ENCODE measurements at regions not wholly inside any gene's neighbourhood (a gene's known extent, or its start where the extent isn't known, plus 50 kb on each side); places are given as distances from the start of the nearest gene placed in this dataset.

DNA sequence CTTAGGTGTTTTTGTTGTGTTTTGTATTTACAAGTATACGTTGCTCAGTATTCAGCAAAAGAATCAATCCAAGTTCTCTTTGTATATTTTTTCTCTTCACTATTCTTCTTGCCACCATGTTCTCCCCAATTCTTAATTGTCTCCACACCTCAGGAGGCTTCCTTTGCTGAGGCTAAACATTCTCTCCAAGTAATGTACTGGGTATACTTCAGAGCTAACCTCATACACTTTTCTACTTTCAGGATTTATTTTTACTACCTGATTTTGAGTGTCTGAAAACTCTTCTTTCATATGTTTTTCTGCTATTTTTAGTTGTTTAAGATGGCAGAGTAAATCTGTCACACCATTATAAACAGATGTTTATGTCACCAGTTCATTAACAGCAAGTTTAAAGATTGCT, 354.8 kb upstream of the KCND2 start:
- H3K9ac ChIP-seq (ENCODE audit: low read depth, low read length) = no peak overlapping the region
- no peaks in the 10 kb centered on the region for H3K79me1 ChIP-seq (ENCODE audit: low read depth in 1 of 2, low read length in 2 of 2)
- TF ChIP-seq CHD1 (IDR thresholded peaks at IDR 0.05; ENCODE audit: low read depth, low read length) = no peak
- no peak for TF ChIP-seq MXI1 (IDR thresholded peaks at IDR 0.05; ENCODE audit: borderline replicate concordance, low read depth, low read length)
- no peak for TF ChIP-seq CEBPB (IDR thresholded peaks at IDR 0.05; ENCODE audit: low read depth, low read length)
- TF ChIP-seq SMC3 (IDR thresholded peaks at IDR 0.05; ENCODE audit: low read depth, low read length) = no peak
- no peak for TF ChIP-seq POLR2A (IDR thresholded peaks at IDR 0.05; ENCODE audit: low read depth, low read length)
- no peak overlapping the region for H2AFZ ChIP-seq (replicated peaks; ENCODE audit: low read length, poor library complexity)
- no TSS peak for BruUV-seq (replicated peaks)
- dilution Hi-C loops (cut with HindIII; ENCODE audit: low sequenced_read_pairs, unreplicated experiment) = no loop called here
- no peak for DNase-seq
- H3K14ac ChIP-seq (replicated peaks; ENCODE audit: low read depth, low read length) = no peak overlapping the region
- H3K9me3 ChIP-seq (ENCODE audit: control insufficient read depth, insufficient read depth, low read length) = no peaks in the 10 kb centered on the region
- H3K27ac ChIP-seq (ENCODE audit: insufficient read depth, low read length) = no peak overlapping the region
- no peak overlapping the region for H4K91ac ChIP-seq (ENCODE audit: insufficient read depth, low read depth, low read length)
- no peak overlapping the region for H3K56ac ChIP-seq (ENCODE audit: extremely low read depth, insufficient read depth, low read length)
- H3K4me3 ChIP-seq (ENCODE audit: insufficient read depth, low read depth, low read length) = no peak overlapping the region
- in situ Hi-C loops (cut with MboI; ENCODE audit: low sequenced_read_pairs) = no loop called here
- H2AK9ac ChIP-seq (replicated peaks; ENCODE audit: low read depth, low read length, poor library complexity) = no peak overlapping the region
- CTCF ChIA-PET = no interaction called here
- POLR2A ChIA-PET (ENCODE audit: unreplicated experiment) = no interaction called here
- H3K23ac ChIP-seq (ENCODE audit: low read depth, low read length) = no peak overlapping the region
- H4K20me1 ChIP-seq (ENCODE audit: insufficient read depth, low read length) = no peaks in the 10 kb centered on the region
- no peak overlapping the region for H3K4ac ChIP-seq (ENCODE audit: low read depth, low read length)
- H4K8ac ChIP-seq (ENCODE audit: low read depth in 2 of 2, low read length in 2 of 2) = no peak overlapping the region
- no peaks in the 10 kb centered on the region for H3K4me1 ChIP-seq (ENCODE audit: control insufficient read depth, insufficient read depth, low read length)
- no peak overlapping the region for H3K4me2 ChIP-seq (ENCODE audit: low read depth, low read length)
- H3K18ac ChIP-seq (ENCODE audit: low read depth, low read length) = no peak overlapping the region
- no peaks in the 10 kb centered on the region for H3K36me3 ChIP-seq (ENCODE audit: control insufficient read depth, insufficient read depth, low read length)
- intact Hi-C loops (cut with micrococcal nuclease) = no loop called here
- no peak for ATAC-seq (ENCODE audit: low read depth)
- H2BK120ac ChIP-seq (ENCODE audit: low read depth, low read length) = no peak overlapping the region
- no peaks in the 10 kb centered on the region for H3K27me3 ChIP-seq (ENCODE audit: control insufficient read depth, insufficient read depth, low read length)
- WGBS, 2 experiments (ENCODE audit: extremely low coverage in 2 of 2, insufficient read length in 1 of 2) = no CpG with 5 or more reads among the region's 1 CpG
- H3K9me1 ChIP-seq (ENCODE audit: insufficient read depth, low read length) = no peaks in the 10 kb centered on the region
- H2BK15ac ChIP-seq (ENCODE audit: low read depth, low read length) = no peak overlapping the region
- no peak overlapping the region for H4K5ac ChIP-seq (ENCODE audit: low read depth, low read length)
- no peak overlapping the region for H2AK5ac ChIP-seq (ENCODE audit: low read depth, low read length)
- H2BK20ac ChIP-seq (ENCODE audit: low read depth, low read length) = no peak overlapping the region
- no peak overlapping the region for H2BK5ac ChIP-seq (ENCODE audit: low read depth, low read length, poor library complexity, severe bottlenecking)

Measured in IMR-90 (cell line).